HG03135 (cell line): ENCODE measurements at regions not wholly inside any gene's neighbourhood (a gene's known extent, or its start where the extent isn't known, plus 50 kb on each side); places are given as distances from the start of the nearest gene placed in this dataset.
"Not testable (repeated sequence)": the region's sequence is repeated elsewhere in the genome, so short reads cannot be mapped to it uniquely, and the experiment has no call there.

Source experiments
- ATAC-seq: cut with Tn5 transposase; IDR thresholded peaks from one replicate; pipeline ENCODE4 v1.9.1; 2021; ENCODE audit warnings: mild to moderate bottlenecking, moderate library complexity; ENCODE audit not compliant: unreplicated experiment

DNA sequence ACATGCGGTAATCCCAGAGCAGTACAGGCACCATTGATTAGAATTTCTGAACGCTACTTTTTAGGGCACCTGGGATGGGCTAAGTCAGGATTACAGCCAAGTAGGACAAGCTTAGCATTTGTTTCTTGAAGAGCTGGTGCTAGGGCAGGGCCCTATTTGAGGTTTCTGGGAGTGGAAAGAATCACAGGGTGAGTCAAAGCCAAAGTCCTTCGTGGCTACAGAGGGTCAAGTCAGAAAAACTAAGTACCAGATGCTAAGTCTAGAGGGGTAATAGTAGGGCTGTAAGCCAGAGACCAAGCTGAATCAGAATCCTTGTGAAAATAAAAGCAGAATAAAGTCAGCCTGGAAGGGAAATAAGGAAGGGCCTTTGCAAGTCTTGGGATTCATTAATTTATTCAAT is 448.6 kb downstream of the ZIC3 start:
- ATAC-seq = no peak

- ATAC-seq = no peak
These were observed 452.3 kb downstream of the ZIC3 start for GRCh38 chrX:138018145-138018799.

GRCh38 chrX:138020941-138021340 is 455.0 kb downstream of the ZIC3 start:
- no peak for ATAC-seq

GRCh38 chrX:138026211-138026610 is 460.3 kb downstream of the ZIC3 start:
- ATAC-seq = no peak

DNA sequence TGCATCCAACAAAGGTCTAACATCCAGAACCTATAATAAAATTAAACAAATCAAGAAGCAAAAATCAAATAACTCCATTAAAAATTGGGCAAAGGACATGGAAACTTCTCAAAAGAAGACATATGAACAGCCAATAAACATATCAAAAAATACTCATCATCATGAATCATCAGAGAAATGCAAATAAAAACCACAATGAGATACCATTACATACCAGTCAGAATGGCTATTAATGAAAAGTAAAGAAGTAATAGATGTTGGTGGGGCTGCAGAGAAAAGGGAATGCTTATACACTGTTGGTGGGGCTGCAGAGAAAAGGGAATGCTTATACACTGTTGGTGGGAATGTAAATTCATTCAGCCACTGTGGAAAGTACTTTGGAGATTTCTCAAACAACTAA is 465.8 kb downstream of the ZIC3 start:
- no peak for ATAC-seq

DNA sequence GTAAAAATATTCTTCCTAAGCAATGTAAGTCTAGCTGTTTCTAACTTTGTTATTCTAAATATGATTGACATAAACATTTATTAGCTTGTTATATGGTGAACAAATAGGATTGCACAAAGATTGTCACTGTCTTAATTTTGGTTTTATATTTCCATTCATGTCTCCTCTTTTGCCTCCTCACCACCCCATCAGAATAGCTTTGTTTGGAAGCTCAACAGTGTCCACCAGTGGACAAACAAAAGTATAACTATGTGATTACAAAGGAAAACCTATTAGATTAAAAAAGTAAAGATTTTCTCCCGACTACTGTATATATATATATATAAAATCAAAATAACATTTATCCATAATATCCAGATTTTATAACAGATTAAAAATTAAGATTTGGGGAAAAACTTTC is 468.2 kb downstream of the ZIC3 start:
- no peak for ATAC-seq

DNA sequence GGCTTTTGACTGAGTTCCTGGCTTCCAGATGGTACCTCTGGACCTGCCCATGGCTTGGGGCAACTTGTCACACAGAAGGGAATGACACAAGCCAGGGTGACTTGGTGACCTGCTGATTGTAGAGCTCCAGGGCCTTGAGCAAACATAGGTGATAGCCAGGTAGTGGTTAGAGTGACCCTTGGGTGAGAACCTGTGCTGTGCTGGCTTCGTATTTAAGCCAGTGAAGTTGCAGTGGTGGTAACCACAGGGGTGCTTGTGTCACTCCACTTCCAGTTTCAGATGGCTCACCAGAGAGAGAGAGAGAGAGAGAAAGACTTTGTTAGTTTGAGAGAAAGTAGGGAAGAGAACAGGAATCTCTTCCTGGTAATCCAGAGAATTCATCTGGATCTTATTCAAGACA is 471.6 kb downstream of the ZIC3 start:
- ATAC-seq = no peak

DNA sequence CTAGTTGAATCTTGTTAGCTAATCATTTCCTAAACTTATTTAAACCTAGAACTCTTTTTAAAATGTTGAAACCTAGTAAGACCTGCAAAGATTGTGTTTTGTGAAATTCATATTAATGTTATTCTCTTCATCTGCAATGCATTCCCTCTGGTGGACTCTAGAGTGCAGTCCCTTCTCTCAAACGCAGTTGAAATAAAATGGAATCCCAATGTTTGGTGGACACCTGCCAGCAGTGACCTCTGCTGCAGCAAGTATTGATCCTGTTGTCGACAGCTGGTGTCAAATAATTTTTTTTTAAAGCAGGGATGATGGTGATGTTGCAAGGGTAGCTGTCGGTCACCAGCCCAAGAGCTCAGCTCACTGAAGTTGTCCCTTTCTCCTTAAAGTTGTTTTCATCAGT is 492.0 kb downstream of the ZIC3 start:
- ATAC-seq = no peak

GRCh38 chrX:138058931-138059330 is 493.0 kb downstream of the ZIC3 start:
- no peak for ATAC-seq

GRCh38 chrX:138067415-138067814 is 501.5 kb downstream of the ZIC3 start:
- no peak for ATAC-seq

GRCh38 chrX:138073626-138074025 is 507.7 kb downstream of the ZIC3 start:
- ATAC-seq = no peak

- no peak for ATAC-seq
These were observed 516.3 kb downstream of the ZIC3 start for GRCh38 chrX:138082251-138082650.

DNA sequence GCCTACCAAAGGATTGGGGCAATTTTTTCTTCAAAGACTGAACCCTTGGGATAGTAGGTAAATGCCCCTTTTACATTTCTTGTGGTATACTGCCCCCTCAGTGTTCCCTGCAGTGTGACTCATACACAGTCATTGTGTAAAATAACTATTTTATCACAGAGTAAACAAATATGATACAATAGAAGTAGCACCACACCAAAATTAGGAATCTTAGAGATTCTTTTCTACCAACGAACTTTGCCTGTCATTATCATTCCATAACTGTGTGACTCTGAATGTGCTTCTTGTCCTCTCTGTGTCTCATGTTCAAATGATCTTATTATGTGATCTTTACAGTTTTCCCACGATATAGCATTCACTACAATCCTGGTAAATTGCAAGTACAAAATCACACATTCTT is 517.0 kb downstream of the ZIC3 start:
- ATAC-seq = no peak

GRCh38 chrX:138110910-138111309 is 545.0 kb downstream of the ZIC3 start:
- not testable (repeated sequence) for ATAC-seq

- no peak for ATAC-seq
These were observed 561.4 kb downstream of the ZIC3 start for GRCh38 chrX:138127314-138127713.

DNA sequence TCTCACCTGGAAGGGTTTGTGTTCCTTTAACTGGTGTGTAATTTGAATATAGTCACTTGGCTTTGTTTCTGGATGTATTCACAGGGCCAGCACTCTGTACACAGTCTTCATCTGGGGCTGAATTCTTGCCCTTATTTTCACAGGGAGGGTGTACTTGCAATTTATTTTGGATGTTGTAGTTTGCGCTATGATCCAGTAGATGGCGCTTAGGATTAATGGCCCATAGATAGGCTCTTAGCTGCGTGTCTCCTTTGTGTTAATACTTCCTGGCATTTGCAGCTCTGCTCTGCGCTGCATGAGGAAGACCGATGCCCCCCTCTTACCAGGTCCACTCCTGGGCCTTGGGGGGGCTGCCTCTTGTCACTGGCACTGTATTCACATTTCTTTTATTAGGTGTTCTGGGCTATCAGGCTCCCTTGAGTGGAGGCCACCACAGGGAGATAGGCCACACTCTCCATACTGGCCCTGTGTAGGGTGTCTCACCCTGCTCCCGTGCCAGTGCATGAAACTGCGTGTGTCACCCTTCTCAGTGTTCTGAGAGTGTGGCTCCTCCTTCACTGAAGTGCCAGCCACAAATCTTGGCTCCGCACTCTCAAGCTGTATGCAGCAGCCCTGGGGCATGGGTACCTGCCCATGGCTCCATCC is 562.2 kb downstream of the ZIC3 start:
- peak; percentile 82 for ATAC-seq

DNA sequence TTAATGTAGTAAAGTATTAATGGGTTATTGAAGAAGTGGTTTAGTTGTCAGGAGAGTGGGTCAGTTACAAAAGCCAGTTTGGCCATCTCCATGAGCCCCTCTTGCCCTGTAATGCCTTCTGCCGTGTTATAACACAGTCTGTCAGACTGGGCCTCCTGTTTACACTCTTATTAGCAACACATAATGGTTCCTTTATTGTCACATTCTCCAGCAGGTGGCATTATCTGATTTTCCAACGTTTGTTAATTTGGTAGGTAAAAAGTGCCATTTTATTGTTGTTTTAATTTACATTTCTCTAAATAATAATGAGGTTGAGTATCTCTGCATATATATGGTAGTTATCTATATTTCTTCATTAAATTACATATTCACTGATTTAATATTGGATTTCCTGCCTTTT is 560.8 kb downstream of the FGF13 start:
- no peak for ATAC-seq

- no peak for ATAC-seq
These were observed 553.7 kb downstream of the FGF13 start for GRCh38 chrX:138157850-138158249.

DNA sequence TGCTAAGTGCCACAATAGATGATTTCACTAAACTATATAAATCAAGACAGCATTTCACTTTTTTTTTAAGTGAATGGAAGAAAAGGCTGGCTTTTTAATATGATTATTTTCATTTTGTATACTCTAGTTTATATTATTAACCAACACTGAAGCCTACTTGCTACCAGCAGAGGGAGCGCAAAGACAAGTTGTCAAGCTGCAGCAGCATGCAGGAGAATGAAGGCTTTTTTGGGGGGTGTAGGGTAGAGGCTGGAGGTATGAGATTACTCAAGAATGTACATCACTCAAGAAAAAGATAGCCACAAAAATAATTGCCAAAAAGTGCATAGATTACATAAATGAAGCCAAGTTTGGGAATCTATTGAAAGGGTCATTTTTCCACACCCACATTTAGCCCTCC is 519.5 kb downstream of the FGF13 start:
- no peak for ATAC-seq

DNA sequence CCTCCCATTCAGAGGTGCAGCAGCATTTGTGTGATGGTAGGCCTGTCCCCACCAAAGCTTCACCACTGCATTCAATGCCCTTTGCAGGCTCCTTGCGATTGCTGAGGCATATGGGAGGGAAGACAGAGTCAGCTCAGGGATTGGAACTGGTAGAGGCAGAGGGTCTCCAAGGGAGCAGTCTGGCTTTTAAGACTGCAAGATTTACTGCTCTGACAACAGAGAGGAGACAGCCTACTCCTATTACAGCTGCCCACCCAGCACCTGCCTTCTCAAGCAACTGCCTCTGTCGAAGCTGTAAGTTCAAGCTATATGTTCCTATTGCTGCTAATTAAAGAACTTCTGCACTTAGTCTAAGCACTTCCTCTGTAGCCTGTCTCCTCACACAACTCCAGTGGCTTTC is 481.8 kb downstream of the FGF13 start:
- no peak for ATAC-seq

DNA sequence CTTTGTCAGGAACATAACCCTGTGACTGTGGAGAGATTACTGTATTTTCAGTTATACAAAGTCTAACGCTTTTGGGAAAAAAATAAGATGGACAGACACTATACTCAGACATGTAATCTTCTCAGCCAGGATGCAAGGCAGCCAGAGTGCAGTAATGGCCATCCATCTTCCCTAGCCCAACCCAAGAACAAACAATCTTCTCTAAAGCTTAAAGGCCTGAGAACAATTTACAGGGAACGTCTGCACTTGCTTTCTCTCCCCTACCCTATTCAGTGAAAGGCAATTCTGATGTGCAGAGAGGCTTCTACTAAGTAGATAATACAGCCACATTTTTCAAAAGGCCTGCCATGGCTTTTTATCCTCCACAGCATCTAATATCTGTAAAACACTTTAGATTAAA is 471.3 kb downstream of the FGF13 start:
- no peak for ATAC-seq

GRCh38 chrX:138254001-138254400 is 457.5 kb downstream of the FGF13 start:
- ATAC-seq = no peak

DNA sequence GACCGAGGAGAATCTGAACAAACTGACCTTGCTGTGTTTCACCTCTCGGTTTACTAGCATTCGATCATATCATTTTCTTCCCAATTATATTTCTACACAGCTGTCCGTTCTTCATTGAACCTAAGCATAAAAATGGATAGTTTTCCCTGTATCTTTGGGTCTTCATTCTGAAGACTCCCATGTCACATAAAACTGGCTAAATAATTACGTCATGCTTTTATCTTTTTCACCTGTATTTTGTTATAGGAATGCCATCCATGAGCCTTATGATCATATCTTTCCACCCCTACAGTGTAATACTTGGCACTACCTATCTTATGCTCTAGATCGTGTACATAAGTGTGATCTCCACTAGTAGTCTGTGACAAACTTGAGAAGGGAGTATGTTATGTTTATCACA is 456.1 kb downstream of the FGF13 start:
- ATAC-seq = no peak
